ENCODE measurements at regions not wholly inside any gene's neighbourhood (a gene's known extent, or its start where the extent isn't known, plus 50 kb on each side); places are given as distances from the start of the nearest gene placed in this dataset.

DNA sequence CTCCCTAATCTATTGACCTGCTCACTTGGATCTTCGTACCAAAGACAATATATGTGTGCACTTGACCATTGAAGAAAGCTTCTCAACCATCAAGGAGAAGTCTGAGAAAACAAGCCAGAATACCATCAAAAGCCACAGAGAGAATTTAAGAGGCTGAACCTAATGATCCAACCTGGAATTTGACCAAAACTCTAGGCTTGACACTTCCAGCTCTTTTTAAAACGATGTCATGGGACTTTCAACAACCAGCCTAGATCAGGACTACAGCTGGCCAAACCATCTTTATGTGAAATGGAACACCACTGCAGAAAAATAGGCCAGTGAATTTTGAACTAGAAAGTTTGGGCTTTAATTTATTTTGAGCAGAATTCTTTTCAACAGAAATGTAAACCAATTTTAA, 444.4 kb downstream of the LTN1 start:
- Histone ChIP-seq H3K4me1 (ENCODE audit: control insufficient read depth, insufficient read depth, low read length) (no peaks in the 10 kb centered on the region), H3K4me3 (ENCODE audit: low read length) (no peak overlapping the region), H3K27ac (ENCODE audit: low read depth, low read length) (no peak overlapping the region), H3K36me3 (ENCODE audit: control insufficient read depth, insufficient read depth, low read length) (no peaks in the 10 kb centered on the region), H3K27me3 (ENCODE audit: control insufficient read depth, insufficient read depth, low read length, poor library complexity, severe bottlenecking) (no peaks in the 10 kb centered on the region), H3K9ac (ENCODE audit: extremely low read depth, low read length, poor library complexity, severe bottlenecking) (no peak overlapping the region), H3K9me3 (ENCODE audit: control insufficient read depth, low read length) (peaks cover 11% of the 10 kb centered on the region)
- H3K4me3 Mint-ChIP-seq, result no peak overlapping the region
- H3K36me3 Mint-ChIP-seq (ENCODE audit: low read depth), result no peaks in the 10 kb centered on the region
- TF ChIP-seq, protein P1, sequence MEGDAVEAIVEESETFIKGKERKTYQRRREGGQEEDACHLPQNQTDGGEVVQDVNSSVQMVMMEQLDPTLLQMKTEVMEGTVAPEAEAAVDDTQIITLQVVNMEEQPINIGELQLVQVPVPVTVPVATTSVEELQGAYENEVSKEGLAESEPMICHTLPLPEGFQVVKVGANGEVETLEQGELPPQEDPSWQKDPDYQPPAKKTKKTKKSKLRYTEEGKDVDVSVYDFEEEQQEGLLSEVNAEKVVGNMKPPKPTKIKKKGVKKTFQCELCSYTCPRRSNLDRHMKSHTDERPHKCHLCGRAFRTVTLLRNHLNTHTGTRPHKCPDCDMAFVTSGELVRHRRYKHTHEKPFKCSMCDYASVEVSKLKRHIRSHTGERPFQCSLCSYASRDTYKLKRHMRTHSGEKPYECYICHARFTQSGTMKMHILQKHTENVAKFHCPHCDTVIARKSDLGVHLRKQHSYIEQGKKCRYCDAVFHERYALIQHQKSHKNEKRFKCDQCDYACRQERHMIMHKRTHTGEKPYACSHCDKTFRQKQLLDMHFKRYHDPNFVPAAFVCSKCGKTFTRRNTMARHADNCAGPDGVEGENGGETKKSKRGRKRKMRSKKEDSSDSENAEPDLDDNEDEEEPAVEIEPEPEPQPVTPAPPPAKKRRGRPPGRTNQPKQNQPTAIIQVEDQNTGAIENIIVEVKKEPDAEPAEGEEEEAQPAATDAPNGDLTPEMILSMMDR (conservative IDR thresholded peaks at IDR 0.05), result no peak
- no peaks in the 10 kb centered on the region for H3K27me3 Mint-ChIP-seq (ENCODE audit: insufficient read depth)
- 80 to 92% methylated on average over 1 to 2 of the region's 2 CpGs for WGBS, 2 experiments (ENCODE audit: insufficient coverage in 1 of 2, insufficient read length in 1 of 2)
- DNase-seq, result no peak
- peaks cover 1% of the 10 kb centered on the region for H3K4me1 Mint-ChIP-seq
- no peak overlapping the region for H3K27ac Mint-ChIP-seq
- H3K9me3 Mint-ChIP-seq, result peaks cover 5% of the 10 kb centered on the region

DNA sequence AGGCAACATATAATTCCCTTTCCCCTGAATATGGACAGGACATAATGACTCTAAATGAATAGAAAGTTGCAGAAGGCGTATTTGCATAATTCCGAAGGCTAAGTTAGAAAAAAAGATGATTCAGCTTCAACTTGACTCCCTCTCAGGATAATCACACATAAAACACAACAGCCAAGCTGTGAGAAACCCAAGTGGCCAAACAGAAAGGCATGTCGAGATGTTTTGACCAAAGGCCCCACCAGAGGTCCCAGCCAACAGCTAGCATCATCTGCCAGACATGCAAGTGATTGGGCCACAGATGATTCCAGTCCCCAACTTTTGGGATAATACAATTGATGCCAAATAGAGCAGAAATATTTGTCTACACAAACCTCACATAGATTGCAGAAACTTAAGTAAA, 444.9 kb downstream of the LTN1 start:
- H3K27ac Mint-ChIP-seq, result no peak overlapping the region
- 63% methylated on average over 3 of the region's 3 CpGs; no CpG with 5 or more reads in 1 of the 2 experiments for WGBS, 2 experiments (ENCODE audit: insufficient coverage in 1 of 2, insufficient read length in 1 of 2)
- no peaks in the 10 kb centered on the region for H3K27me3 ChIP-seq (ENCODE audit: control insufficient read depth, insufficient read depth, low read length, poor library complexity, severe bottlenecking)
- H3K4me3 Mint-ChIP-seq, result no peak overlapping the region
- peaks cover 5% of the 10 kb centered on the region for H3K9me3 Mint-ChIP-seq
- peaks cover 11% of the 10 kb centered on the region for H3K9me3 ChIP-seq (ENCODE audit: control insufficient read depth, low read length)
- H3K36me3 Mint-ChIP-seq (ENCODE audit: low read depth), result no peaks in the 10 kb centered on the region
- TF ChIP-seq, protein P1 (conservative IDR thresholded peaks at IDR 0.05), result no peak
- H3K4me1 Mint-ChIP-seq, result peaks cover 1% of the 10 kb centered on the region
- no peaks in the 10 kb centered on the region for H3K27me3 Mint-ChIP-seq (ENCODE audit: insufficient read depth)
- DNase-seq, result no peak
- H3K36me3 ChIP-seq (ENCODE audit: control insufficient read depth, insufficient read depth, low read length), result no peaks in the 10 kb centered on the region
- no peak overlapping the region for H3K9ac ChIP-seq (ENCODE audit: extremely low read depth, low read length, poor library complexity, severe bottlenecking)
- H3K27ac ChIP-seq (ENCODE audit: low read depth, low read length), result no peak overlapping the region
- no peak overlapping the region for H3K4me3 ChIP-seq (ENCODE audit: low read length)
- H3K4me1 ChIP-seq (ENCODE audit: control insufficient read depth, insufficient read depth, low read length), result no peaks in the 10 kb centered on the region

DNA sequence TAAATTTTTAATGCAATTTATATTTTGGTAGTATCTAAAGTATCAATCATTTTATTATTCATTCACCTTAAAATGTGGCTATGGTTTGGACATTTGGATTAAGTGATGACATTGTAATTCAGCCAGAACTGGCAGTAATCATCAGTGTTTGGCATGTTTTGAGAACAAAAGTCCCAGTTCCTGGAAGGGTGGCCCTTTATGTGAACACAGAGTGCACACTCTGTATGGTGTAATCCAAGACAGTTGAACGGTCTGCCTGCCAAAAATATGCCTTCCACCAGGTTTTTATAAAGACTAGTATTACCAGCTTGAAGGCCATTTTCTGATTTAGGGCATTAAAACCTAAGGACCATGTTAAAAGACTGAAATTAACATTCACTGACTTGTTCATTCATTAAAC, 448.7 kb downstream of the LTN1 start:
- Histone ChIP-seq H3K27me3 (ENCODE audit: control insufficient read depth, insufficient read depth, low read length, poor library complexity, severe bottlenecking) (no peaks in the 10 kb centered on the region), H3K27ac (ENCODE audit: low read depth, low read length) (no peak overlapping the region), H3K4me3 (ENCODE audit: low read length) (no peak overlapping the region), H3K4me1 (ENCODE audit: control insufficient read depth, insufficient read depth, low read length) (no peaks in the 10 kb centered on the region), H3K9me3 (ENCODE audit: control insufficient read depth, low read length) (no peaks in the 10 kb centered on the region), H3K9ac (ENCODE audit: extremely low read depth, low read length, poor library complexity, severe bottlenecking) (no peak overlapping the region), H3K36me3 (ENCODE audit: control insufficient read depth, insufficient read depth, low read length) (no peaks in the 10 kb centered on the region)
- Mint-ChIP-seq H3K36me3 (ENCODE audit: low read depth) (no peaks in the 10 kb centered on the region), H3K9me3 (no peaks in the 10 kb centered on the region), H3K27ac (no peak overlapping the region), H3K4me1 (no peaks in the 10 kb centered on the region), H3K4me3 (no peak overlapping the region), H3K27me3 (ENCODE audit: insufficient read depth) (no peaks in the 10 kb centered on the region)
- TF ChIP-seq, protein P1 (conservative IDR thresholded peaks at IDR 0.05), result no peak
- WGBS, 2 experiments (ENCODE audit: insufficient coverage in 1 of 2, insufficient read length in 1 of 2), result 82 to 100% methylated on average over 1 of the region's 1 CpG
- DNase-seq, result no peak

All from endodermal cell (in vitro differentiated cells).